PFSK-1 (cell line): ENCODE measurements at regions not wholly inside any gene's neighbourhood (a gene's known extent, or its start where the extent isn't known, plus 50 kb on each side); places are given as distances from the start of the nearest gene placed in this dataset.

ENCODE experiments used
- FOXP2 ChIP-seq: optimal IDR thresholded peaks from 2 replicates; pipeline ENCODE3; 2011; ENCODE audit warnings: borderline replicate concordance, control low read depth, inconsistent platforms; ENCODE audit not compliant: insufficient read depth; ENCODE audit errors: extremely low read length, extremely low read depth
- POLR2AphosphoS5 ChIP-seq: IDR thresholded peaks from 2 replicates; pipeline ENCODE4 v1.6.1; 2012; ENCODE audit warnings: low read depth, mild to moderate bottlenecking, control low read depth, low read length, moderate library complexity
- SIN3A ChIP-seq: IDR thresholded peaks from 2 replicates; pipeline ENCODE4 v1.6.1; 2012; ENCODE audit warnings: mild to moderate bottlenecking, low read length, moderate library complexity, borderline replicate concordance; ENCODE audit not compliant: insufficient read depth
- TAF1 ChIP-seq: IDR thresholded peaks from 2 replicates; pipeline ENCODE4 v1.6.1; 2012; ENCODE audit warnings: low read length, control low read depth, borderline replicate concordance; ENCODE audit not compliant: insufficient read depth
- TF ChIP-seq, protein P1 (sequence below), 2 experiments: IDR thresholded peaks; 2 replicates each; pipeline versions ENCODE4 v1.6.1 to v1.8.0; 2011 to 2012; ENCODE audit warnings: low read depth in 2 of 2, low read length in 2 of 2, control low read depth in 1 of 2, inconsistent platforms in 1 of 2, mild to moderate bottlenecking in 1 of 2, moderate library complexity in 1 of 2; ENCODE audit not compliant: insufficient read depth in 1 of 2

GRCh38 chr12:43281563-43281962, 270.4 kb downstream of the ADAMTS20 start:
- no peak for TF ChIP-seq SIN3A

- TF ChIP-seq SIN3A (no peak), FOXP2 (no peak), TAF1 (no peak), POLR2AphosphoS5 (no peak)
- TF ChIP-seq, protein P1, sequence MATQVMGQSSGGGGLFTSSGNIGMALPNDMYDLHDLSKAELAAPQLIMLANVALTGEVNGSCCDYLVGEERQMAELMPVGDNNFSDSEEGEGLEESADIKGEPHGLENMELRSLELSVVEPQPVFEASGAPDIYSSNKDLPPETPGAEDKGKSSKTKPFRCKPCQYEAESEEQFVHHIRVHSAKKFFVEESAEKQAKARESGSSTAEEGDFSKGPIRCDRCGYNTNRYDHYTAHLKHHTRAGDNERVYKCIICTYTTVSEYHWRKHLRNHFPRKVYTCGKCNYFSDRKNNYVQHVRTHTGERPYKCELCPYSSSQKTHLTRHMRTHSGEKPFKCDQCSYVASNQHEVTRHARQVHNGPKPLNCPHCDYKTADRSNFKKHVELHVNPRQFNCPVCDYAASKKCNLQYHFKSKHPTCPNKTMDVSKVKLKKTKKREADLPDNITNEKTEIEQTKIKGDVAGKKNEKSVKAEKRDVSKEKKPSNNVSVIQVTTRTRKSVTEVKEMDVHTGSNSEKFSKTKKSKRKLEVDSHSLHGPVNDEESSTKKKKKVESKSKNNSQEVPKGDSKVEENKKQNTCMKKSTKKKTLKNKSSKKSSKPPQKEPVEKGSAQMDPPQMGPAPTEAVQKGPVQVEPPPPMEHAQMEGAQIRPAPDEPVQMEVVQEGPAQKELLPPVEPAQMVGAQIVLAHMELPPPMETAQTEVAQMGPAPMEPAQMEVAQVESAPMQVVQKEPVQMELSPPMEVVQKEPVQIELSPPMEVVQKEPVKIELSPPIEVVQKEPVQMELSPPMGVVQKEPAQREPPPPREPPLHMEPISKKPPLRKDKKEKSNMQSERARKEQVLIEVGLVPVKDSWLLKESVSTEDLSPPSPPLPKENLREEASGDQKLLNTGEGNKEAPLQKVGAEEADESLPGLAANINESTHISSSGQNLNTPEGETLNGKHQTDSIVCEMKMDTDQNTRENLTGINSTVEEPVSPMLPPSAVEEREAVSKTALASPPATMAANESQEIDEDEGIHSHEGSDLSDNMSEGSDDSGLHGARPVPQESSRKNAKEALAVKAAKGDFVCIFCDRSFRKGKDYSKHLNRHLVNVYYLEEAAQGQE (IDR thresholded peaks at IDR 0.05; ENCODE audit: insufficient read depth in 1 of 2, low read depth in 2 of 2, low read length in 2 of 2) = no peak
These were observed 273.5 kb downstream of the ADAMTS20 start for GRCh38 chr12:43278541-43278832.

- TF ChIP-seq, protein P1 (IDR thresholded peaks at IDR 0.05; ENCODE audit: insufficient read depth in 1 of 2, low read depth in 2 of 2, low read length in 2 of 2) = no peak
- TF ChIP-seq TAF1 (no peak), FOXP2 (no peak), POLR2AphosphoS5 (no peak), SIN3A (no peak)
These were observed 274.1 kb downstream of the ADAMTS20 start for GRCh38 chr12:43277651-43278540.

GRCh38 chr12:43273467-43273866, 278.5 kb downstream of the ADAMTS20 start:
- TF ChIP-seq TAF1 (no peak), POLR2AphosphoS5 (no peak), SIN3A (no peak), FOXP2 (no peak)
- TF ChIP-seq, protein P1 (IDR thresholded peaks at IDR 0.05; ENCODE audit: insufficient read depth in 1 of 2, low read depth in 2 of 2, low read length in 2 of 2) = no peak

DNA sequence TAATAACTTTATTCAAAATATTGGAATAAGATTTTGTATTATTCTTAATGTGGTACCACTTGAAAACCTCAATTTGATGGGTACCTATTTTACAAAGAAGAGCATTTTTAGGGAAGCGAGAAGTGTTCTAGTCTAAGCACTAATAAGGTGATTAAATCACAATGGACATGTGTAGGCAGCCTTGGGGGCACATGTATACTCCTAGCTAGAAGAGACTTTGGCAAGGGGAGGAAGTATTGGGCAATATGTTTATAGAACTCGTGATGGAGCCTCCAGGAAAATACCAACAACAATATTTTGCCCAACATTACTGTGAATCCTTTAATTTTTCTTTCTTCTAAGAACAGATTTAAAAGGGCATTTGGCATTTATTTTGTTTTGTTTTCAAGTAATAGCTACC, 280.3 kb downstream of the ADAMTS20 start:
- TF ChIP-seq FOXP2 = no peak
- TF ChIP-seq, protein P1 (IDR thresholded peaks at IDR 0.05; ENCODE audit: insufficient read depth in 1 of 2, low read depth in 2 of 2, low read length in 2 of 2) = no peak
- TF ChIP-seq POLR2AphosphoS5 = no peak
